DMS53 treated with DMSO at 0.1 percent for 48 hours (cell line): ENCODE measurements at regions not wholly inside any gene's neighbourhood (a gene's known extent, or its start where the extent isn't known, plus 50 kb on each side); places are given as distances from the start of the nearest gene placed in this dataset.
"Not testable (repeated sequence)": the region's sequence is repeated elsewhere in the genome, so short reads cannot be mapped to it uniquely, and the experiment has no call there.

Experiments
- DNase-seq: peaks from one replicate; lab custom pipeline; 2025; ENCODE audit not compliant: unreplicated experiment; lab: John Stamatoyannopoulos, UW

- no peak for DNase-seq
Measured at GRCh38 chr17:33929181-33929724, 325.8 kb upstream of the CCL2 start.

GRCh38 chr17:33931148-33931814 is 323.8 kb upstream of the CCL2 start:
- DNase-seq = not testable (repeated sequence)

DNA sequence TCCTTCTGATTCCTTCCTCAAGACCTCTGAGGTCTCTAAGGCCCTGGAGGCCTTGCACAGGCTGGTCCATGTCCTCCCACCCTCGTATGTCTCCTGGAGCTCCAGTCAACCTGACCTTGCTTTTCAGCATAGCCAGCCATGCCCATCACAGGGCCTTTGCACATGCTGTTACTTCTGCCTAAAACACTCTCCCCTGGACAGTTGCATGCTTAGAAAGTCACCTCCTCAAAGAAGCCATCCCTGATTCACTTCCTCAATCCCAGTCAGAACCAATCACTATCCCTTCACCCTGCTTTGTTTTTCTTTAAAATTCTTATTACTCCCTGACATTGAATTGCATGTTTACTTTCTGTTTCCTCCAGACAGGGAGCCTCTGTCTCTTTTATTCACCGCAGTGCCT is 322.1 kb upstream of the CCL2 start:
- no peak for DNase-seq

DNA sequence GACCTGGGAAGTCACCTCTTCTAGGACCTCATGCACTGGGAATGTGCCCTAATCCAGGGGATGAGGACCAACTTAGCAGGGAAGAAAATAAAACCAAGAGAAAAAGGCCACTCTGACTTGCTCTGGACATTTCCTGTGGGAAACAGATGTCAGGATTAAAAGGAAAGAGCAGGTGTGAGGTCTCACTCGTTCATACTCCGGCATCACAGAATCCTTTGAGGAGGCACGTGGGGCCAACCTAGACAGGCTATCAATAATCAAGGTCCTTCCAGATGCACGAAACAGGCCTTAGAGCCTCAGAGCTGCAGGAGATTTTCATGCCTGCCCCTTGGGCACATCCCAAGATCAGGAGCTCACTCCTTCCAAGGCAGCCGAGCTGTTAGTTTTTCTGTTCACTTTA is 321.5 kb upstream of the CCL2 start:
- no peak for DNase-seq

DNA sequence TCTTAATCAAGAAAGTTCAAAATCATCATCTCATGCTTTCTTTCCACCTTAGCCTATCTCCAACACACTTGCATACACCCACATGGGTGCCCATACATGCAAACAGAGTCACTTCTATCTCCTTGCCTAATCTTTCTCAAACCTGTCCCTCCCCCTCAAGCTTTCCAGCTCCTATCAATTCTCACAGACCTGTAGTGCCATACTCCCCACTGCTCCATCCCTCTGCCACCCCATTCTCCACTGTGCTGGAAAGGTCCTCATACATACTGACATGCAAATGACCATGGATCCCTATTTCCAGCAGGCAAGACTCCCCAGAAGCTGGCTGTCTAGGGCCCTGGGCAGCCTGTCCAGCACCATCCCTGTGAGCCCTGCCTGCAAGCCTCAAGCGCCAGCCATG is 320.4 kb upstream of the CCL2 start:
- no peak for DNase-seq

GRCh38 chr17:33935822-33936221 is 319.3 kb upstream of the CCL2 start:
- no peak for DNase-seq

- no peak for DNase-seq
Measured at GRCh38 chr17:33936764-33937163, 318.3 kb upstream of the CCL2 start.

DNA sequence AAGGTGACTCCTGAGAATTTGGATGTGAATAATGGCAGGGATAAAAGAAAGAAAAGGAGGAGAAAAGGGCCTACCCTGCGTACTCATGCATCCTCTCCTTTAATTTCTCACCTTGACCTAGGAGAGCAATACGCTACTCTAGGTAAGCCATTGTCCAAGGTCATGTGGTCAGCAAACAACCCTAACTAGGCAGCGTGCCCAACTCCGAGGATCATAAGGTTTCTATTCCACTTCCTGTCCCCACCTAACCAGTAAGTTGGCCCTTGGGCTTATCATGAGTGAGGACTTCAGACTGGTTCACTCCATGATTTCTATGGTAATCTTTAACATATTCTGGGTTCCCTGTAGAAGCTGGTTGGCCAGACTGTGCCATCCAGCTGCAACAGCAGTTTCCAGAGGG is 315.1 kb upstream of the CCL2 start:
- no peak for DNase-seq

GRCh38 chr17:33940769-33941370 is 314.2 kb upstream of the CCL2 start:
- DNase-seq = no peak

- no peak for DNase-seq
Measured at GRCh38 chr17:33941744-33942143, 313.3 kb upstream of the CCL2 start.

DNA sequence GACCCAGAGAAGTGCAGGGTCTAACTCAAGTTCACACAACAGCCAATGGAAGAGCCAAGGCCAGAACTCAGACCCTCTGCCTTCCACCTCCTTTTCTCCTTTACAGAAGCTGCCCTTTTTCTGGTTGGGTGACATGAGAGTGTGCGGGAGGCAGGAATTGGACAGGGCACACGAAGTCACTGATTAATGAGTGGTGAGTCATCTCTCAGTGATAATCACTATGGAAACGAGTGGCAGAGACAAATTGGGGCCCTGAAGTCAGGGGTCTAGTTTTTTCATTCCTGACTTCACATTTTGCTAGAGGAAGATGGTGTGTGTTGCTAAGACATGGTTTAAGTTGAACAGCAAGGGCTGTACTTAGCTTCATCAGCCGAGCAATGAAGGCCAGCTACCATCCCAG is 312.7 kb upstream of the CCL2 start:
- no peak for DNase-seq

GRCh38 chr17:33944412-33944811 is 310.7 kb upstream of the CCL2 start:
- DNase-seq = no peak

- no peak for DNase-seq
Measured at GRCh38 chr17:33944826-33945225, 310.3 kb upstream of the CCL2 start.

GRCh38 chr17:33945646-33946546 is 309.2 kb upstream of the CCL2 start:
- no peak for DNase-seq

GRCh38 chr17:33947762-33948161 is 307.3 kb upstream of the CCL2 start:
- DNase-seq = no peak

- no peak for DNase-seq
Measured at GRCh38 chr17:33948309-33948708, 306.8 kb upstream of the CCL2 start.

- no peak for DNase-seq
Measured at GRCh38 chr17:33949100-33949499, 306.0 kb upstream of the CCL2 start.

DNA sequence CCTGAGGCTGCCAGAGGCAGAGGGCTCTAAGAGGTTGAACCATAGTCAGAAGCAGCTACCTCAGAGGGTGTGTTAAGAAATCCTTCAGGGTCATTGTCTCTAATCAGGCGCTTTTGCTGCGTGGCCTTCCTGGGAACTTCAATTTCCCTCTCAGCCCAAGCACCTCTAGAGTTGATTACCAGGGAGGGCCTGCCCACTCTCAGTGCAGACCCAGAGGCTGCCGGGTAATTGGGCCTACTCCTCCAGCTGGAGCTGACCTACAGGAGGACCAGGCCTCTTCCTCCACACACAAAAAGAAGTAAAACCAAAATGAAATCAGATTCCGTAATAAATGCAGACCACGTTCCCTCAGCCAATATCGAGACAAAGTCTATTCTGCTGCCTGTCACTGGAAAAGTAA is 305.0 kb upstream of the CCL2 start:
- DNase-seq = no peak

- no peak for DNase-seq
Measured at GRCh38 chr17:33952425-33952824, 302.7 kb upstream of the CCL2 start.

- no peak for DNase-seq
Measured at GRCh38 chr17:33954597-33954996, 300.5 kb upstream of the CCL2 start.

DNA sequence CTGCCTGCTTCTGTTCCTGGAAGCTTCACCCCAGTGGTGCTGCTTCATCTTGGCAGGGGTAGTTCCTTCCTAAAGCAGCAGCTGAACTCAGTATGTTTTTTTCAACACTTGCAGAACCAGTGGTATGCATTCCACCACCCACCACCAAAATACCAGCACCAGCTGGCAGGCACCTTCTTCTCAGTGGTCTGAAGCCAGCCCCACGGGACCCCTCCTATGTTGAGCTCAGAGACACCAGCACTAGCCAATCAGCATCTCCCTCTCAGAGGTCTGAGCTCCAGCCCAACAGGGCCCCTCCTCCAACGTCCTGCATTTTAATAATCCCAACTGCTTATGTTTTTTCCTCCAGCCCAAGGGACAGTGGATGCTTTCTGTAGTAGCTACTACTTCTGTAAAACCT is 299.6 kb upstream of the CCL2 start:
- DNase-seq = no peak

DNA sequence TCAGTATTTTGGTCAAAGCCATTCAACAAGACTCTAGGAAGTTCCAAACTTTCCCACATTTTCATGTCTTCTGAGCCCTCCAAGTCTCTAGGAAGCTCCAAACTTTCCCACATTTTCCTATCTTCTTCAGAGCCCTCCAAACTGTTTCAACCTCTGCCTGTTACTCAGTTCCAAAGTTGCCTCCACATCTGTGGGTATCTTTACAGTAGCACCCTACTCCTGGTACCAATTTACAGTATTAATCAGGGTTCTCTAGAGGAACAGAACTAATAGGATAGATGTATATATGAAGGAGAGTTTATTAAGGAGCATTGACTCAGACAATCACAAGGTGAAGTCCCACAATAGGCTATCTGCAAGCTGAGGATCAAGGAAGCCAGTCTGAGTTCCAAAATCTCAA is 296.0 kb upstream of the CCL2 start:
- not testable (repeated sequence) for DNase-seq
